ENCODE measurements at regions not wholly inside any gene's neighbourhood (a gene's known extent, or its start where the extent isn't known, plus 50 kb on each side); places are given as distances from the start of the nearest gene placed in this dataset.

GRCh38 chr1:108034396-108034795 is 69.4 kb upstream of the VAV3 start:
- Histone ChIP-seq H3K36me3 (no peaks in the 10 kb centered on the region), H3K9me3 (no peaks in the 10 kb centered on the region), H3K4me1 (peaks cover 0 to 6% (median 0%) of the 10 kb centered on the region in 4 donors), H3K4me3 (no peak overlapping the region), H3K27ac (no peak overlapping the region), H3K27me3 (no peaks in the 10 kb centered on the region)
- DNase-seq (no peak), ATAC-seq (ENCODE audit: low FRiP score in 2 of 2) (peak in 1 of 2 donors; percentile 39)
- 36 to 53% methylated on average over 1 of the region's 1 CpG for WGBS, 2 donors
- TF ChIP-seq POLR2AphosphoS5 (IDR thresholded peaks at IDR 0.05), result no peak
- no peak for TF ChIP-seq POLR2A (IDR thresholded peaks at IDR 0.05)
- no peak for TF ChIP-seq CTCF (IDR thresholded peaks at IDR 0.05)
- TF ChIP-seq EP300 (IDR thresholded peaks at IDR 0.05), result no peak

GRCh38 chr1:108033550-108033951 is 68.6 kb upstream of the VAV3 start:
- H3K36me3 ChIP-seq, result no peaks in the 10 kb centered on the region
- H3K27ac ChIP-seq, result no peak overlapping the region
- TF ChIP-seq CTCF (IDR thresholded peaks at IDR 0.05) (no peak), POLR2AphosphoS5 (IDR thresholded peaks at IDR 0.05) (no peak), POLR2A (IDR thresholded peaks at IDR 0.05) (no peak), EP300 (IDR thresholded peaks at IDR 0.05) (no peak)
- 79 to 83% methylated on average over 2 of the region's 2 CpGs for WGBS, 2 donors
- DNase-seq (no peak), ATAC-seq (ENCODE audit: low FRiP score in 2 of 2) (no peak)
- H3K27me3 ChIP-seq, result no peaks in the 10 kb centered on the region
- H3K4me3 ChIP-seq, result no peak overlapping the region
- H3K4me1 ChIP-seq, result peaks cover 0 to 6% (median 0%) of the 10 kb centered on the region in 4 donors
- H3K9me3 ChIP-seq, result no peaks in the 10 kb centered on the region

GRCh38 chr1:108028841-108029388 is 63.9 kb upstream of the VAV3 start:
- H3K4me3 ChIP-seq, result no peak overlapping the region
- 30 to 31% methylated on average over 1 of the region's 1 CpG for WGBS, 2 donors
- DNase-seq, result no peak
- no peak for ATAC-seq (ENCODE audit: low FRiP score in 2 of 2)
- no peak for TF ChIP-seq POLR2AphosphoS5 (IDR thresholded peaks at IDR 0.05)
- no peak for TF ChIP-seq POLR2A (IDR thresholded peaks at IDR 0.05)
- no peak for TF ChIP-seq EP300 (IDR thresholded peaks at IDR 0.05)
- TF ChIP-seq CTCF (IDR thresholded peaks at IDR 0.05), result no peak
- H3K27me3 ChIP-seq, result no peaks in the 10 kb centered on the region
- H3K36me3 ChIP-seq, result no peaks in the 10 kb centered on the region
- no peak overlapping the region for H3K27ac ChIP-seq
- no peaks in the 10 kb centered on the region for H3K4me1 ChIP-seq
- no peaks in the 10 kb centered on the region for H3K9me3 ChIP-seq

- Histone ChIP-seq H3K4me1 (no peaks in the 10 kb centered on the region), H3K27me3 (no peaks in the 10 kb centered on the region), H3K27ac (no peak overlapping the region), H3K4me3 (no peak overlapping the region), H3K9me3 (no peaks in the 10 kb centered on the region), H3K36me3 (no peaks in the 10 kb centered on the region)
- DNase-seq (no peak), ATAC-seq (ENCODE audit: low FRiP score in 2 of 2) (no peak)
- TF ChIP-seq POLR2A (IDR thresholded peaks at IDR 0.05) (no peak), POLR2AphosphoS5 (IDR thresholded peaks at IDR 0.05) (no peak), CTCF (IDR thresholded peaks at IDR 0.05) (no peak), EP300 (IDR thresholded peaks at IDR 0.05) (no peak)
- 11 to 13% methylated on average over 1 of the region's 1 CpG for WGBS, 2 donors
Observed at GRCh38 chr1:108027389-108027788, 62.4 kb upstream of the VAV3 start.

- H3K4me1 ChIP-seq, result peaks cover 0 to 6% (median 2%) of the 10 kb centered on the region in 4 donors
- DNase-seq (no peak), ATAC-seq (ENCODE audit: low FRiP score in 2 of 2) (no peak)
- H3K27ac ChIP-seq, result no peak overlapping the region
- H3K9me3 ChIP-seq, result no peaks in the 10 kb centered on the region
- H3K36me3 ChIP-seq, result no peaks in the 10 kb centered on the region
- H3K4me3 ChIP-seq, result no peak overlapping the region
- TF ChIP-seq POLR2AphosphoS5 (IDR thresholded peaks at IDR 0.05) (no peak), POLR2A (IDR thresholded peaks at IDR 0.05) (no peak), EP300 (IDR thresholded peaks at IDR 0.05) (no peak), CTCF (IDR thresholded peaks at IDR 0.05) (no peak)
- WGBS, 2 donors, result 62 to 87% methylated on average over 1 of the region's 1 CpG
- no peaks in the 10 kb centered on the region for H3K27me3 ChIP-seq
Observed at GRCh38 chr1:108017698-108018097, 52.7 kb upstream of the VAV3 start.
